ENCODE measurements at regions not wholly inside any gene's neighbourhood (a gene's known extent, or its start where the extent isn't known, plus 50 kb on each side); places are given as distances from the start of the nearest gene placed in this dataset.

- no peak overlapping the region for H3K23ac ChIP-seq (ENCODE audit: low read length)
- no peak overlapping the region for H2BK12ac ChIP-seq (ENCODE audit: low read length)
- no peak overlapping the region for H2BK120ac ChIP-seq (ENCODE audit: insufficient read depth, low read length, poor library complexity)
- H3K4me2 ChIP-seq (ENCODE audit: low read length): no peak overlapping the region
- no peak overlapping the region for H3K14ac ChIP-seq (ENCODE audit: low read length)
- no CpG with 5 or more reads among the region's 3 CpGs for WGBS (ENCODE audit: extremely low coverage, insufficient coverage, insufficient read length)
- H2AFZ ChIP-seq (ENCODE audit: insufficient read depth, low read length, poor library complexity): no peak overlapping the region
- H4K91ac ChIP-seq (ENCODE audit: low read depth, low read length): no peak overlapping the region
- H3K9ac ChIP-seq (ENCODE audit: low read length): no peak overlapping the region
- H2AK5ac ChIP-seq (ENCODE audit: low read length): no peak overlapping the region
- H3K4ac ChIP-seq (ENCODE audit: low read depth, low read length): no peak overlapping the region
- H2BK5ac ChIP-seq (ENCODE audit: low read depth, low read length, poor library complexity): no peak overlapping the region
- H3K9me3 ChIP-seq (ENCODE audit: insufficient read depth, low read depth, low read length): no peaks in the 10 kb centered on the region
- no peak overlapping the region for H4K8ac ChIP-seq (ENCODE audit: low read depth, low read length)
- no peaks in the 10 kb centered on the region for H3K79me2 ChIP-seq (ENCODE audit: control insufficient read depth, insufficient read depth, low read length, poor library complexity)
- no peaks in the 10 kb centered on the region for H3K36me3 ChIP-seq (ENCODE audit: control insufficient read depth in 1 of 2, insufficient read depth in 2 of 2, low read length in 2 of 2)
- no peaks in the 10 kb centered on the region for H3K79me1 ChIP-seq (ENCODE audit: low read length)
- no peak for DNase-seq
- no peaks in the 10 kb centered on the region for H3K27me3 ChIP-seq (ENCODE audit: insufficient read depth, low read length)
- H3K4me3 ChIP-seq (ENCODE audit: low read depth, low read length): no peak overlapping the region
- H3K18ac ChIP-seq (ENCODE audit: low read length): no peak overlapping the region
- H4K12ac ChIP-seq (ENCODE audit: low read depth, low read length): no peak overlapping the region
- H3K4me1 ChIP-seq (ENCODE audit: control insufficient read depth in 1 of 2, insufficient read depth in 2 of 2, low read length in 2 of 2): no peaks in the 10 kb centered on the region
- H3K27ac ChIP-seq (ENCODE audit: low read depth, low read length): no peak overlapping the region
These were observed 98.3 kb upstream of the CPNE8 start for GRCh38 chr12:39003541-39004155.

GRCh38 chr12:39000370-39000769, 95.0 kb upstream of the CPNE8 start:
- no peak overlapping the region for H3K18ac ChIP-seq (ENCODE audit: low read length)
- no peak overlapping the region for H3K14ac ChIP-seq (ENCODE audit: low read length)
- H2AFZ ChIP-seq (ENCODE audit: insufficient read depth, low read length, poor library complexity): no peak overlapping the region
- no peak overlapping the region for H2AK5ac ChIP-seq (ENCODE audit: low read length)
- no peak for DNase-seq
- H2BK5ac ChIP-seq (ENCODE audit: low read depth, low read length, poor library complexity): no peak overlapping the region
- no CpG with 5 or more reads among the region's 3 CpGs for WGBS (ENCODE audit: extremely low coverage, insufficient coverage, insufficient read length)
- H4K91ac ChIP-seq (ENCODE audit: low read depth, low read length): no peak overlapping the region
- no peaks in the 10 kb centered on the region for H3K36me3 ChIP-seq (ENCODE audit: control insufficient read depth in 1 of 2, insufficient read depth in 2 of 2, low read length in 2 of 2)
- no peak overlapping the region for H3K4me2 ChIP-seq (ENCODE audit: low read length)
- H2BK120ac ChIP-seq (ENCODE audit: insufficient read depth, low read length, poor library complexity): no peak overlapping the region
- H3K27me3 ChIP-seq (ENCODE audit: insufficient read depth, low read length): no peaks in the 10 kb centered on the region
- no peak overlapping the region for H3K27ac ChIP-seq (ENCODE audit: low read depth, low read length)
- no peaks in the 10 kb centered on the region for H3K4me1 ChIP-seq (ENCODE audit: control insufficient read depth in 1 of 2, insufficient read depth in 2 of 2, low read length in 2 of 2)
- no peak overlapping the region for H2BK12ac ChIP-seq (ENCODE audit: low read length)
- H4K12ac ChIP-seq (ENCODE audit: low read depth, low read length): no peak overlapping the region
- H3K23ac ChIP-seq (ENCODE audit: low read length): no peak overlapping the region
- no peak overlapping the region for H3K9ac ChIP-seq (ENCODE audit: low read length)
- no peak overlapping the region for H4K8ac ChIP-seq (ENCODE audit: low read depth, low read length)
- H3K4me3 ChIP-seq (ENCODE audit: low read depth, low read length): no peak overlapping the region
- no peaks in the 10 kb centered on the region for H3K9me3 ChIP-seq (ENCODE audit: insufficient read depth, low read depth, low read length)
- no peaks in the 10 kb centered on the region for H3K79me1 ChIP-seq (ENCODE audit: low read length)
- H3K4ac ChIP-seq (ENCODE audit: low read depth, low read length): no peak overlapping the region
- no peaks in the 10 kb centered on the region for H3K79me2 ChIP-seq (ENCODE audit: control insufficient read depth, insufficient read depth, low read length, poor library complexity)

GRCh38 chr12:38998887-38999482, 93.6 kb upstream of the CPNE8 start:
- no peaks in the 10 kb centered on the region for H3K27me3 ChIP-seq (ENCODE audit: insufficient read depth, low read length)
- no peak overlapping the region for H3K27ac ChIP-seq (ENCODE audit: low read depth, low read length)
- no peak overlapping the region for H2BK120ac ChIP-seq (ENCODE audit: insufficient read depth, low read length, poor library complexity)

GRCh38 chr12:38995249-38995648, 89.9 kb upstream of the CPNE8 start:
- Histone ChIP-seq H3K27ac (ENCODE audit: low read depth, low read length) (no peak overlapping the region), H2AFZ (ENCODE audit: insufficient read depth, low read length, poor library complexity) (no peak overlapping the region), H2BK5ac (ENCODE audit: low read depth, low read length, poor library complexity) (no peak overlapping the region)

More at GRCh38 chr12:38998887-38999482, 93.6 kb upstream of the CPNE8 start:
- no peak overlapping the region for H3K9ac ChIP-seq (ENCODE audit: low read length)
- WGBS (ENCODE audit: extremely low coverage, insufficient coverage, insufficient read length): no CpG with 5 or more reads among the region's 2 CpGs
- no peak overlapping the region for H3K4me2 ChIP-seq (ENCODE audit: low read length)
- H3K14ac ChIP-seq (ENCODE audit: low read length): no peak overlapping the region
- H2BK12ac ChIP-seq (ENCODE audit: low read length): no peak overlapping the region
- H3K23ac ChIP-seq (ENCODE audit: low read length): no peak overlapping the region
- no peak overlapping the region for H2AFZ ChIP-seq (ENCODE audit: insufficient read depth, low read length, poor library complexity)
- no peaks in the 10 kb centered on the region for H3K36me3 ChIP-seq (ENCODE audit: control insufficient read depth in 1 of 2, insufficient read depth in 2 of 2, low read length in 2 of 2)
- H3K18ac ChIP-seq (ENCODE audit: low read length): no peak overlapping the region
- no peak overlapping the region for H4K12ac ChIP-seq (ENCODE audit: low read depth, low read length)
- H4K8ac ChIP-seq (ENCODE audit: low read depth, low read length): no peak overlapping the region
- no peak overlapping the region for H4K91ac ChIP-seq (ENCODE audit: low read depth, low read length)
- H3K9me3 ChIP-seq (ENCODE audit: insufficient read depth, low read depth, low read length): no peaks in the 10 kb centered on the region
- H2BK5ac ChIP-seq (ENCODE audit: low read depth, low read length, poor library complexity): no peak overlapping the region
- no peak for DNase-seq
- no peaks in the 10 kb centered on the region for H3K4me1 ChIP-seq (ENCODE audit: control insufficient read depth in 1 of 2, insufficient read depth in 2 of 2, low read length in 2 of 2)
- no peaks in the 10 kb centered on the region for H3K79me1 ChIP-seq (ENCODE audit: low read length)
- no peaks in the 10 kb centered on the region for H3K79me2 ChIP-seq (ENCODE audit: control insufficient read depth, insufficient read depth, low read length, poor library complexity)
- no peak overlapping the region for H3K4ac ChIP-seq (ENCODE audit: low read depth, low read length)
- H2AK5ac ChIP-seq (ENCODE audit: low read length): no peak overlapping the region
- H3K4me3 ChIP-seq (ENCODE audit: low read depth, low read length): no peak overlapping the region

More at GRCh38 chr12:38995249-38995648, 89.9 kb upstream of the CPNE8 start:
- Histone ChIP-seq H3K4me2 (ENCODE audit: low read length) (no peak overlapping the region), H2BK12ac (ENCODE audit: low read length) (no peak overlapping the region), H3K4ac (ENCODE audit: low read depth, low read length) (no peak overlapping the region), H3K18ac (ENCODE audit: low read length) (no peak overlapping the region), H4K8ac (ENCODE audit: low read depth, low read length) (no peak overlapping the region), H3K23ac (ENCODE audit: low read length) (no peak overlapping the region), H4K12ac (ENCODE audit: low read depth, low read length) (no peak overlapping the region), H3K4me1 (ENCODE audit: control insufficient read depth in 1 of 2, insufficient read depth in 2 of 2, low read length in 2 of 2) (no peaks in the 10 kb centered on the region), H3K14ac (ENCODE audit: low read length) (no peak overlapping the region), H3K36me3 (ENCODE audit: control insufficient read depth in 1 of 2, insufficient read depth in 2 of 2, low read length in 2 of 2) (no peaks in the 10 kb centered on the region), H3K79me2 (ENCODE audit: control insufficient read depth, insufficient read depth, low read length, poor library complexity) (no peaks in the 10 kb centered on the region), H2BK120ac (ENCODE audit: insufficient read depth, low read length, poor library complexity) (no peak overlapping the region), H3K9me3 (ENCODE audit: insufficient read depth, low read depth, low read length) (no peaks in the 10 kb centered on the region), H3K4me3 (ENCODE audit: low read depth, low read length) (no peak overlapping the region), H3K9ac (ENCODE audit: low read length) (no peak overlapping the region), H4K91ac (ENCODE audit: low read depth, low read length) (no peak overlapping the region), H3K27me3 (ENCODE audit: insufficient read depth, low read length) (no peaks in the 10 kb centered on the region), H2AK5ac (ENCODE audit: low read length) (no peak overlapping the region), H3K79me1 (ENCODE audit: low read length) (no peaks in the 10 kb centered on the region)
- no CpG with 5 or more reads among the region's 3 CpGs for WGBS (ENCODE audit: extremely low coverage, insufficient coverage, insufficient read length)
- DNase-seq: no peak
